BJ (cell line): ENCODE measurements at regions not wholly inside any gene's neighbourhood (a gene's known extent, or its start where the extent isn't known, plus 50 kb on each side); places are given as distances from the start of the nearest gene placed in this dataset.

Experiments
- CTCF ChIA-PET: fragments of 350-600 bp; formaldehyde crosslinking; extraction: SDS; loops from one replicate; lab custom pipeline; 2021; ENCODE audit warnings: antibody characterized with exemption, inconsistent platforms; lab: Yijun Ruan, JAX
- POLR2A ChIA-PET: fragments of 300-600 bp; sonication (Branson Sonifier 250); formaldehyde crosslinking; extraction: SDS; loops from one replicate; lab custom pipeline; 2021; ENCODE audit warnings: antibody characterized with exemption; lab: Charles Lee
- DNase-seq: peaks from one replicate; pipeline ENCODE4 v3.0.0-alpha.2; 2011; ENCODE audit warnings: low read depth
- H3K27me3 ChIP-seq: 2 replicates; pipeline ENCODE4 v1.6.0; 2011; ENCODE audit warnings: low read length; ENCODE audit not compliant: control insufficient read depth, insufficient read depth
- H3K36me3 ChIP-seq: 2 replicates; pipeline ENCODE4 v1.5.1; 2011; ENCODE audit warnings: low read length; ENCODE audit not compliant: control insufficient read depth, insufficient read depth
- H3K4me3 ChIP-seq: 2 replicates; pipeline ENCODE4 v1.5.1; 2011; ENCODE audit warnings: low read depth, mild to moderate bottlenecking, control low read depth, low read length
- TF ChIP-seq, protein P1 (sequence below): IDR thresholded peaks from 2 replicates; pipeline ENCODE4 v1.5.1; 2011; ENCODE audit warnings: low read depth, mild to moderate bottlenecking, control low read depth, inconsistent platforms, low read length, moderate library complexity; ENCODE audit not compliant: insufficient read depth

DNA sequence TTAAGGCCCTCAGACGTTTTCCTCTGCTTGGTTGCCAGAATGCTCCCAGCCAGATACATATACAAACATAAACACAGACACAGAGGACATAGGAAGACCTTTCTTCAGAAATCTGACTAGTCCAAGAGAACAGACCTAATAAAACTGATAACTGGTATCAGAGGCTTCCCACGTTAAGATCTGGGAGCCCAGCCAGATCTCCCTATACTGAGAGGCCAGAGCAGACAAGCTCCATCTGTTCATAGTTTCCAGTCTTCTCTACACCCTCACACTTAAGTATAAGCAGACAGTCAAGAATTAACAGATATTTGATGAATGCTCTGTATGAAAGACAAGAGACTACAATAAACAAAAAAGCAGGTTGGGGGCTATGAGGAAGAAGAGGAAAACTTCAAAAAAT is 240.5 kb upstream of the CHAC2 start:
- Histone ChIP-seq H3K36me3 (no peaks in the 10 kb centered on the region), H3K27me3 (no peaks in the 10 kb centered on the region), H3K4me3 (no peak overlapping the region)
- ChIA-PET POLR2A (no interaction called here), CTCF (no interaction called here)
- DNase-seq = no peak
- TF ChIP-seq, protein P1, sequence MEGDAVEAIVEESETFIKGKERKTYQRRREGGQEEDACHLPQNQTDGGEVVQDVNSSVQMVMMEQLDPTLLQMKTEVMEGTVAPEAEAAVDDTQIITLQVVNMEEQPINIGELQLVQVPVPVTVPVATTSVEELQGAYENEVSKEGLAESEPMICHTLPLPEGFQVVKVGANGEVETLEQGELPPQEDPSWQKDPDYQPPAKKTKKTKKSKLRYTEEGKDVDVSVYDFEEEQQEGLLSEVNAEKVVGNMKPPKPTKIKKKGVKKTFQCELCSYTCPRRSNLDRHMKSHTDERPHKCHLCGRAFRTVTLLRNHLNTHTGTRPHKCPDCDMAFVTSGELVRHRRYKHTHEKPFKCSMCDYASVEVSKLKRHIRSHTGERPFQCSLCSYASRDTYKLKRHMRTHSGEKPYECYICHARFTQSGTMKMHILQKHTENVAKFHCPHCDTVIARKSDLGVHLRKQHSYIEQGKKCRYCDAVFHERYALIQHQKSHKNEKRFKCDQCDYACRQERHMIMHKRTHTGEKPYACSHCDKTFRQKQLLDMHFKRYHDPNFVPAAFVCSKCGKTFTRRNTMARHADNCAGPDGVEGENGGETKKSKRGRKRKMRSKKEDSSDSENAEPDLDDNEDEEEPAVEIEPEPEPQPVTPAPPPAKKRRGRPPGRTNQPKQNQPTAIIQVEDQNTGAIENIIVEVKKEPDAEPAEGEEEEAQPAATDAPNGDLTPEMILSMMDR = no peak

DNA sequence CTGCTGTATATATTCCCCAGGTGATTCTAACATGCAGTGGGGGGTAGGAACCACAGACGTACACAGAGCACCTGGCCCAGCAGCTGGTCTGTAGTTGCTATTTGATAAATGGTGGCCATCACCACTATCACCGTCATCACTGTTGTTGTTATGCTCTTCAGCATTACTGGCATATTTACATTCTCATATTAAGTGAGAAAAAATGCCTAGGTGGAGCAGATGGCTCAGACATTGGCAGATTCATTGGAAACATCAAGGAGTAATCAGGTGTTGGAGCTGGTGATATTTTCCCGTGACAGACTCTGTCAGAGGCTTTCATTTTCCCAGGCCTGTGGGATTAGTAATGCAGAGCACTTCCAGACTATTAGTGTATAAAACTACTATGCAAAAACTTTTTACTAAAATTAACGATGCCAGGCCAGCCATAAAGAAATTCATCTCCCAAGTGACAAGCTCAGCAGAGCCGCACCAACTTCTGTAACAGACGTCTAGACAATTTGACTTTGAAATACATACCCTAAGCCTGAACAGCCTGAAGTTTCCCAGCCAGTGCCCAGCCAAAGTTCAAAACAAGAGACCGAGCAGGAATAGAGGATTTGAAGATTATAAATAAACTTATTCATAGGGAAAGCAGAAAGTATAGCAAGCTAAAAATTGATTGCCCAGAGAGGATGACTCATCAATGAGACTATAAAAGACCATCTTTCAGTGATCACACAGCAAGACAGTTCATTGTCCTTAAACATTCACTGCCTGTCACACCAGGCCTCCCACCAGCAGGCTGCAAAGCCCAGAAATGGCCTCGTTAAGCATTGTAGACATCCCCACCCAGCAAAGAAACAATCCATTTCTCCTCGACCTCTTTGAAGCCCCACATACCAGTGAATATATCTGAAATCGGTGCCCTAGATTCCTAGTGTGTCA is 247.4 kb upstream of the CHAC2 start:
- TF ChIP-seq, protein P1 = no peak
- no peaks in the 10 kb centered on the region for H3K36me3 ChIP-seq
- ChIA-PET POLR2A (no interaction called here), CTCF (no interaction called here)
- no peaks in the 10 kb centered on the region for H3K27me3 ChIP-seq
- DNase-seq = no peak
- no peak overlapping the region for H3K4me3 ChIP-seq

DNA sequence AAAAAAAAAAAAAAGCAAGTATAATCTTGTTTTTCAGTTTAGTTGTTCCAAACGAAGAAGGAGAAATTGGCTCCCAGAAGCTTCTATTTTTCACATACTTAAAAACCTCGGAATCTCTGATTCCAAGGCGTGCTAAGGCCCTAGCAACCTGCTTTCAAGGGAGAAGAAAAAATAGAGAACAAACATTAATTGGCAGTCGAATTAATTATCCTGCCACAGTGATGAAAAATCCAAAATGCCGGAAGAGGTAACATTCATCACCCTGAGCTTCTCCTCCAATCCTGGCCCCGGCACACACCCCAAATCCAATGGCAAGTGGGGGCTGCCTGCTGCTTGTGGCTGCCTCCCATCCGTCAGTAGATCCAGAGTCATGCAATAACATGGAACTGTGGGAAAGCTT is 250.2 kb upstream of the CHAC2 start:
- H3K4me3 ChIP-seq = no peak overlapping the region
- ChIA-PET CTCF (no interaction called here), POLR2A (no interaction called here)
- H3K36me3 ChIP-seq = no peaks in the 10 kb centered on the region
- TF ChIP-seq, protein P1 = no peak
- DNase-seq = no peak
- H3K27me3 ChIP-seq = no peaks in the 10 kb centered on the region

DNA sequence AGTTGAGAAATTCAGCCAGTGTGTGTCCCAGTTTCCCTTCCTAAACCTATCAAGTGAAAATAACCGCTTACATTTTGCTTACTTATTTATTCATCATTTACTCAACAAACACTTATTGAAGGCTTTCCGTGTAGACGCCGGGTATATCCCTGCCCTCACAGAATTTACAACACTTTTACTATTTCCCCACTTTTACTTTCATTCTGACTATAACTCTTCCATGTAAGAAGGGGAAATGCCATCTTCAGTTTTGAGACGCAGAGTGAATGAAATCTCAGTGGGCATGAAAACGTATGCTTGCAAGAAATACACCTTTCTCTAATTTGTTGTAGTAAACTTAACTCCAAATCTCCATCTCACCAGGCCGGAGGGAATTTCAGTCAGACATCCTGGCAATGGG is 251.0 kb upstream of the CHAC2 start:
- no peak overlapping the region for H3K4me3 ChIP-seq
- CTCF ChIA-PET = no interaction called here

More for the DNA sequence above, 251.0 kb upstream of the CHAC2 start:
- DNase-seq = no peak
- H3K36me3 ChIP-seq = no peaks in the 10 kb centered on the region
- POLR2A ChIA-PET = no interaction called here
- TF ChIP-seq, protein P1 = no peak
- H3K27me3 ChIP-seq = no peaks in the 10 kb centered on the region
